Memory B cell (primary cell): ENCODE measurements at regions not wholly inside any gene's neighbourhood (a gene's known extent, or its start where the extent isn't known, plus 50 kb on each side); places are given as distances from the start of the nearest gene placed in this dataset.

Source experiments
- ATAC-seq: fragments of 150-1000 bp; cut with Tn5 transposase; 2 replicates; pipeline ENCODE4 v1.10.0; 2021; ENCODE audit warnings: low read depth, mild to moderate bottlenecking, moderate library complexity
- DNase-seq, 2 donors: peaks; one replicate each; pipeline ENCODE4 v3.0.0; 2022; ENCODE audit warnings: low spot score in 2 of 2
- H3K27ac Mint-ChIP-seq: one replicate; pipeline ENCODE4 v1.8.0; 2022; ENCODE audit warnings: mild to moderate bottlenecking, moderate library complexity, mixed read lengths
- H3K27me3 Mint-ChIP-seq: one replicate; pipeline ENCODE4 v1.8.0; 2022; ENCODE audit warnings: mixed read lengths
- H3K36me3 Mint-ChIP-seq: one replicate; pipeline ENCODE4 v1.8.0; 2022; ENCODE audit warnings: mild to moderate bottlenecking, mixed read lengths
- H3K4me1 Mint-ChIP-seq: one replicate; pipeline ENCODE4 v1.8.0; 2022; ENCODE audit warnings: mixed read lengths
- H3K4me3 Mint-ChIP-seq: one replicate; pipeline ENCODE4 v1.8.0; 2022; ENCODE audit warnings: mild to moderate bottlenecking, moderate library complexity, mixed read lengths
- H3K9me3 Mint-ChIP-seq: one replicate; pipeline ENCODE4 v1.8.0; 2022; ENCODE audit warnings: mixed read lengths

- H3K9me3 Mint-ChIP-seq = no peaks in the 10 kb centered on the region
- peaks cover 30% of the 10 kb centered on the region for H3K4me1 Mint-ChIP-seq
- ATAC-seq = no peak
- peaks cover 4% of the 10 kb centered on the region for H3K27me3 Mint-ChIP-seq
- no peaks in the 10 kb centered on the region for H3K36me3 Mint-ChIP-seq
- peak overlapping the region; percentile 50 for H3K27ac Mint-ChIP-seq
- no peak overlapping the region for H3K4me3 Mint-ChIP-seq
- no peak for DNase-seq
Measured at GRCh38 chr3:43181202-43181821, 75.4 kb upstream of the POMGNT2 start.

- DNase-seq (no peak), ATAC-seq (no peak)
- Mint-ChIP-seq H3K27ac (peak overlapping the region; percentile 50), H3K4me1 (peaks cover 30% of the 10 kb centered on the region), H3K4me3 (no peak overlapping the region), H3K9me3 (no peaks in the 10 kb centered on the region), H3K27me3 (peaks cover 3% of the 10 kb centered on the region), H3K36me3 (no peaks in the 10 kb centered on the region)
Measured at GRCh38 chr3:43180694-43181093, 74.8 kb upstream of the POMGNT2 start.

DNA sequence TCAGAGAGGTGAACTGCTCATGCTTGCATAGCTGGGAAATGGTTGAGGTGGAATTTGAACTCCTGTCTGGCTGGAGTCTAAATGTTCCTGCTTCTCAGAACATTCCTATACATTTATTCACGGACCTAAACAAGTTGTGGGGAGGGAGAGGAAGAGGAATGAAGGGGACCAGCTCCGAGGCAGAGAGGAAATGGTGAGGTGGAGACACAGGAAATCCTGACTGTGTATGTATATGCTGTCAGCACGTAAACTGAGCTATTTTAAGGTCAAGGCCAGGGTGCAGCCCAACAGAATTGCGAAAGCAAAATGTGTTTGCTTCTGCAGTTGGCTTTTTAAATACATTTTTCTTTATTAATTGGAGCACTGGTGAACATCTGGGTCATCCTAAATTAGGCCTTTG lies 74.1 kb upstream of the POMGNT2 start:
- peak; percentile 56 for ATAC-seq
- Mint-ChIP-seq H3K9me3 (no peaks in the 10 kb centered on the region), H3K4me1 (peaks cover 30% of the 10 kb centered on the region), H3K36me3 (no peaks in the 10 kb centered on the region), H3K27ac (peak overlapping the region; percentile 38), H3K27me3 (peaks cover 3% of the 10 kb centered on the region), H3K4me3 (peak overlapping the region; percentile 66)
- DNase-seq = no peak

GRCh38 chr3:43178891-43179366 lies 73.0 kb upstream of the POMGNT2 start:
- ATAC-seq (no peak), DNase-seq (no peak)
- Mint-ChIP-seq H3K4me3 (no peak overlapping the region), H3K27me3 (peaks cover 3% of the 10 kb centered on the region), H3K9me3 (peaks cover 3% of the 10 kb centered on the region), H3K36me3 (peaks cover 1% of the 10 kb centered on the region), H3K27ac (peak overlapping the region; percentile 26), H3K4me1 (peaks cover 30% of the 10 kb centered on the region)

GRCh38 chr3:43177085-43177484 lies 71.2 kb upstream of the POMGNT2 start:
- no peak overlapping the region for H3K27ac Mint-ChIP-seq
- no peak overlapping the region for H3K4me3 Mint-ChIP-seq
- H3K9me3 Mint-ChIP-seq = peaks cover 7% of the 10 kb centered on the region
- ATAC-seq (no peak), DNase-seq (no peak)
- peaks cover 6% of the 10 kb centered on the region for H3K36me3 Mint-ChIP-seq
- H3K4me1 Mint-ChIP-seq = peaks cover 28% of the 10 kb centered on the region
- peaks cover 1% of the 10 kb centered on the region for H3K27me3 Mint-ChIP-seq

DNA sequence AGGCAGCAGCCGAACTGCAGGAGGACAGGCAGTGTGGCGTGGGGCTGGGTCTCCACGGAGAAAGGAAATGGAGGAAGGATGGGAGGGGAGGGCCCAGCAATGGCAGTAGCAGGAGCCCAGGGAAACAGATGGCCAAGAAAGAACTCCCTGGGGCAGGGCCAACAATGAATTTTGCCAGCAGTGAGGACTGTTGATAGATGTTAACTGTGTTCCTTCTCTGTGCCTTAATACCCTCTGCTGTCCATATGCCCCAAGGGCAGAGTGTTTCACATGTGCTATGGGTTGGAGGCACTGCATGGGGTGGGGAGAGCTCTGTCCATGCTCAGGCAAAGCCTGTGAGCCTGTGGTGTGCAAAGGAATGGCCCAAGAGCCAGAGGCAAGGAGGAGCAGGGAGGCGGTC lies 70.8 kb upstream of the POMGNT2 start:
- Mint-ChIP-seq H3K4me3 (no peak overlapping the region), H3K9me3 (peaks cover 7% of the 10 kb centered on the region), H3K4me1 (peaks cover 28% of the 10 kb centered on the region), H3K27me3 (peaks cover 1% of the 10 kb centered on the region), H3K36me3 (peaks cover 6% of the 10 kb centered on the region), H3K27ac (no peak overlapping the region)
- ATAC-seq = no peak
- no peak for DNase-seq

GRCh38 chr3:43175541-43175940 lies 69.7 kb upstream of the POMGNT2 start:
- Mint-ChIP-seq H3K27me3 (no peaks in the 10 kb centered on the region), H3K4me1 (peaks cover 17% of the 10 kb centered on the region)

GRCh38 chr3:43173949-43174348 lies 68.1 kb upstream of the POMGNT2 start:
- H3K27me3 Mint-ChIP-seq = no peaks in the 10 kb centered on the region
- peaks cover 6% of the 10 kb centered on the region for H3K36me3 Mint-ChIP-seq
- ATAC-seq (no peak), DNase-seq (no peak)
- no peak overlapping the region for H3K4me3 Mint-ChIP-seq
- peaks cover 8% of the 10 kb centered on the region for H3K4me1 Mint-ChIP-seq
- H3K27ac Mint-ChIP-seq = no peak overlapping the region
- peaks cover 7% of the 10 kb centered on the region for H3K9me3 Mint-ChIP-seq

More at GRCh38 chr3:43175541-43175940, 69.7 kb upstream of the POMGNT2 start:
- Mint-ChIP-seq H3K4me3 (no peak overlapping the region), H3K9me3 (peaks cover 7% of the 10 kb centered on the region), H3K36me3 (peaks cover 6% of the 10 kb centered on the region), H3K27ac (no peak overlapping the region)
- ATAC-seq = no peak
- DNase-seq = no peak

- Mint-ChIP-seq H3K36me3 (peaks cover 6% of the 10 kb centered on the region), H3K27ac (no peak overlapping the region), H3K4me1 (peaks cover under 1% of the 10 kb centered on the region), H3K9me3 (peaks cover 9% of the 10 kb centered on the region), H3K4me3 (no peak overlapping the region), H3K27me3 (no peaks in the 10 kb centered on the region)
- ATAC-seq (no peak), DNase-seq (no peak)
Measured at GRCh38 chr3:43171748-43172147, 65.9 kb upstream of the POMGNT2 start.

GRCh38 chr3:43170553-43170952 lies 64.7 kb upstream of the POMGNT2 start:
- Mint-ChIP-seq H3K9me3 (peaks cover 15% of the 10 kb centered on the region), H3K36me3 (peaks cover 9% of the 10 kb centered on the region), H3K4me1 (no peaks in the 10 kb centered on the region), H3K4me3 (no peak overlapping the region), H3K27ac (no peak overlapping the region), H3K27me3 (no peaks in the 10 kb centered on the region)
- ATAC-seq (no peak), DNase-seq (no peak)

DNA sequence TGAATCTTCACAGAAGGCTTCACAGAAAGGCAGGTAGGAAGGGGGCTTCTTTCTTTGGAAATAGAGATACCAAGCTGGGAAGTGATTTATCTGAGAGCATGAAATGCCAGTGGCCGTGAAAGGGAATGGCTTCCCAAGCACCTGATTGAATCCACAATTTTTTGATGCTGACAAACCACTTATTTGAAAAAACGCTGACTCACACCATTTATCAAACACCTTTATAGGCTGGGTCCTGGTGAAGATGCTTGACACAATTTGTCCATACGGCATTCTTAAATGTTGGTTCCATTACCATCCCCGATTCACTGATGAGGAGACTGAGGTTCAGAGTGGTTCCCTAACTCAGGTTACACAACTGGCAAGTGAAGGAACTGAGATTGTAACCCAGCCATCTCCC lies 64.1 kb upstream of the POMGNT2 start:
- H3K4me1 Mint-ChIP-seq = no peaks in the 10 kb centered on the region
- H3K4me3 Mint-ChIP-seq = no peak overlapping the region
- ATAC-seq (no peak), DNase-seq (no peak)
- H3K27ac Mint-ChIP-seq = no peak overlapping the region
- peaks cover 15% of the 10 kb centered on the region for H3K9me3 Mint-ChIP-seq
- H3K36me3 Mint-ChIP-seq = peaks cover 9% of the 10 kb centered on the region
- H3K27me3 Mint-ChIP-seq = no peaks in the 10 kb centered on the region

GRCh38 chr3:43166406-43166805 lies 60.5 kb upstream of the POMGNT2 start:
- Mint-ChIP-seq H3K36me3 (peaks cover 3% of the 10 kb centered on the region), H3K27me3 (peaks cover 2% of the 10 kb centered on the region), H3K4me1 (no peaks in the 10 kb centered on the region), H3K4me3 (no peak overlapping the region), H3K27ac (no peak overlapping the region), H3K9me3 (peaks cover 8% of the 10 kb centered on the region)
- no peak for DNase-seq
- no peak for ATAC-seq

- peaks cover 2% of the 10 kb centered on the region for H3K27me3 Mint-ChIP-seq
- no peaks in the 10 kb centered on the region for H3K4me1 Mint-ChIP-seq
- H3K27ac Mint-ChIP-seq = no peak overlapping the region
- H3K4me3 Mint-ChIP-seq = no peak overlapping the region
- no peak for ATAC-seq
- H3K36me3 Mint-ChIP-seq = peaks cover 3% of the 10 kb centered on the region
- H3K9me3 Mint-ChIP-seq = peaks cover 8% of the 10 kb centered on the region
- no peak for DNase-seq
Measured at GRCh38 chr3:43165786-43166185, 59.9 kb upstream of the POMGNT2 start.

DNA sequence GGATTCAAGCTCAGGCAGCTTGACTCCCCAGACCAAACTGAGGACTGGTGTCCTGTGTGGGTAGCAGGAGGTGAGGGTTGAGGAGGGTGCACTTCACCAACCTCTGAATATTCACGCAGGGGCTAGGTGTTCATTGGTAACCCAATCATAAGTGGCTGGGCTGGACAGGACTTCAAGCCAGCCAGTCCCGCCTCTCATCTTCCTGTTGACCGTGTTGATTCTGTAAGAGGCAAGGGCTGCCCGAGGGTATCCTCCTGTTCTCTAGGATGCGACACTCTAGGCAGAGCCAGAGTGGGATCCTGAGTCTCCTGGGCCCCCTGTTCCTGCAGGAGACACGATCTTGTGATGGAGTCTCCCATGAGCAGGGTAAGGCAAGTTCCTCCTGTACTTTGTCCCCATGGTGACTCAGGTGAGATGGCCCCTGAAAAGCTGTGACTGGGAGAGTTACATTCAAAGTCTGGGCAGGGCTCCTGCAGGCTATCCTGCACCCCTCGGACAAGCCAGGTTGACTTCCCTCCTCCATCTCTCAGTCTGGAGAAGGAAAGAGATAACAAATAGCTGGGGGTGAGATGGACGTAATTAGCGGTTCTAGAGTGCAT lies 58.1 kb upstream of the POMGNT2 start:
- Mint-ChIP-seq H3K27ac (no peak overlapping the region), H3K27me3 (peaks cover 2% of the 10 kb centered on the region), H3K36me3 (peaks cover 3% of the 10 kb centered on the region), H3K4me3 (no peak overlapping the region), H3K9me3 (peaks cover 8% of the 10 kb centered on the region), H3K4me1 (no peaks in the 10 kb centered on the region)
- ATAC-seq (no peak), DNase-seq (no peak)
